ENCODE measurements at regions not wholly inside any gene's neighbourhood (a gene's known extent, or its start where the extent isn't known, plus 50 kb on each side); places are given as distances from the start of the nearest gene placed in this dataset.

DNA sequence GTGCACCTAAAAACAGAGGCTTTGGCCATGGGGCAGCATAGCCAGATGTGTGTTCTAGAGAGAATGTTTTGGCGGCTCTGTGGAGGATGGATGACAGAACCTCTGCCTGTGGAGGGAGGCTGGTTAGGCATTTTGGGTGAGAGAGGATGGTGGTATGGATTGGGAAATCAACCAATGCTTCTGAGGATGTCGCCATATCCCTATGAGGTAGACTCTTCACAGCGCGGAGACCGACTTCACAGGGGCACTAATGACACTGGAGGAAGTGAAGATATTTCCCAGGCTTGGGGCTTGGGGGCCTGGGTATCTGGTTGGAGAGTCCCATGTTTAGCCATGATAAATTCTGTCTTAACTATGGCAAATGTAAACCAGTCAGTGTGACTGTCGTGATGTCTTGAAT is 140.6 kb upstream of the KLF4 start:
- no peak for TF ChIP-seq POLR2A (IDR thresholded peaks at IDR 0.05; ENCODE audit: low read depth, low read length)
- TF ChIP-seq, protein P1, sequence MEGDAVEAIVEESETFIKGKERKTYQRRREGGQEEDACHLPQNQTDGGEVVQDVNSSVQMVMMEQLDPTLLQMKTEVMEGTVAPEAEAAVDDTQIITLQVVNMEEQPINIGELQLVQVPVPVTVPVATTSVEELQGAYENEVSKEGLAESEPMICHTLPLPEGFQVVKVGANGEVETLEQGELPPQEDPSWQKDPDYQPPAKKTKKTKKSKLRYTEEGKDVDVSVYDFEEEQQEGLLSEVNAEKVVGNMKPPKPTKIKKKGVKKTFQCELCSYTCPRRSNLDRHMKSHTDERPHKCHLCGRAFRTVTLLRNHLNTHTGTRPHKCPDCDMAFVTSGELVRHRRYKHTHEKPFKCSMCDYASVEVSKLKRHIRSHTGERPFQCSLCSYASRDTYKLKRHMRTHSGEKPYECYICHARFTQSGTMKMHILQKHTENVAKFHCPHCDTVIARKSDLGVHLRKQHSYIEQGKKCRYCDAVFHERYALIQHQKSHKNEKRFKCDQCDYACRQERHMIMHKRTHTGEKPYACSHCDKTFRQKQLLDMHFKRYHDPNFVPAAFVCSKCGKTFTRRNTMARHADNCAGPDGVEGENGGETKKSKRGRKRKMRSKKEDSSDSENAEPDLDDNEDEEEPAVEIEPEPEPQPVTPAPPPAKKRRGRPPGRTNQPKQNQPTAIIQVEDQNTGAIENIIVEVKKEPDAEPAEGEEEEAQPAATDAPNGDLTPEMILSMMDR (IDR thresholded peaks at IDR 0.05; ENCODE audit: extremely low read depth in 1 of 2, insufficient read depth in 1 of 2, low read depth in 1 of 2, low read length in 2 of 2), result no peak
- TF ChIP-seq, protein P2, sequence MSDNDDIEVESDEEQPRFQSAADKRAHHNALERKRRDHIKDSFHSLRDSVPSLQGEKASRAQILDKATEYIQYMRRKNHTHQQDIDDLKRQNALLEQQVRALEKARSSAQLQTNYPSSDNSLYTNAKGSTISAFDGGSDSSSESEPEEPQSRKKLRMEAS (IDR thresholded peaks at IDR 0.05; ENCODE audit: insufficient read depth, insufficient read length), result no peak

All from endothelial cell of umbilical vein (primary cell).